ENCODE measurements at regions not wholly inside any gene's neighbourhood (a gene's known extent, or its start where the extent isn't known, plus 50 kb on each side); places are given as distances from the start of the nearest gene placed in this dataset.
"Not testable (repeated sequence)": the region's sequence is repeated elsewhere in the genome, so short reads cannot be mapped to it uniquely, and the experiment has no call there.

- in situ Hi-C loops (cut with MboI; ENCODE audit: low pct_unique_long_range_greater_than_20kb, low sequenced_read_pairs); DNase-seq: not testable (repeated sequence)
These were observed 140.2 kb upstream of the FOXD4L5 start for GRCh38 chr9:65425183-65425582.

GRCh38 chr9:65424437-65424984 is 139.5 kb upstream of the FOXD4L5 start:
- DNase-seq; in situ Hi-C loops (cut with MboI; ENCODE audit: low pct_unique_long_range_greater_than_20kb, low sequenced_read_pairs): not testable (repeated sequence)

GRCh38 chr9:65423691-65424436 is 138.9 kb upstream of the FOXD4L5 start:
- in situ Hi-C loops (cut with MboI; ENCODE audit: low pct_unique_long_range_greater_than_20kb, low sequenced_read_pairs); DNase-seq: not testable (repeated sequence)

- DNase-seq; in situ Hi-C loops (cut with MboI; ENCODE audit: low pct_unique_long_range_greater_than_20kb, low sequenced_read_pairs): not testable (repeated sequence)
These were observed 138.1 kb upstream of the FOXD4L5 start for GRCh38 chr9:65422966-65423690.

GRCh38 chr9:65421486-65421885 is 136.5 kb upstream of the FOXD4L5 start:
- in situ Hi-C loops (cut with MboI; ENCODE audit: low pct_unique_long_range_greater_than_20kb, low sequenced_read_pairs); DNase-seq: not testable (repeated sequence)

GRCh38 chr9:65420771-65421170 is 135.8 kb upstream of the FOXD4L5 start:
- in situ Hi-C loops (cut with MboI; ENCODE audit: low pct_unique_long_range_greater_than_20kb, low sequenced_read_pairs) = no loop called here
- DNase-seq = no peak

- in situ Hi-C loops (cut with MboI; ENCODE audit: low pct_unique_long_range_greater_than_20kb, low sequenced_read_pairs); DNase-seq: not testable (repeated sequence)
These were observed 134.0 kb upstream of the FOXD4L5 start for GRCh38 chr9:65418966-65419365.

- in situ Hi-C loops (cut with MboI; ENCODE audit: low pct_unique_long_range_greater_than_20kb, low sequenced_read_pairs); DNase-seq: not testable (repeated sequence)
These were observed 131.9 kb upstream of the FOXD4L5 start for GRCh38 chr9:65416948-65417347.

GRCh38 chr9:65414249-65414648 is 129.2 kb upstream of the FOXD4L5 start:
- in situ Hi-C loops (cut with MboI; ENCODE audit: low pct_unique_long_range_greater_than_20kb, low sequenced_read_pairs); DNase-seq: not testable (repeated sequence)

- DNase-seq; in situ Hi-C loops (cut with MboI; ENCODE audit: low pct_unique_long_range_greater_than_20kb, low sequenced_read_pairs): not testable (repeated sequence)
These were observed 128.4 kb upstream of the FOXD4L5 start for GRCh38 chr9:65413371-65413770.

GRCh38 chr9:65411901-65412300 is 126.9 kb upstream of the FOXD4L5 start:
- in situ Hi-C loops (cut with MboI; ENCODE audit: low pct_unique_long_range_greater_than_20kb, low sequenced_read_pairs) = no loop called here

GRCh38 chr9:65411336-65411735 is 126.3 kb upstream of the FOXD4L5 start:
- in situ Hi-C loops (cut with MboI; ENCODE audit: low pct_unique_long_range_greater_than_20kb, low sequenced_read_pairs) = no loop called here
- DNase-seq = no peak

More at GRCh38 chr9:65411901-65412300, 126.9 kb upstream of the FOXD4L5 start:
- DNase-seq = no peak

GRCh38 chr9:65410926-65411325 is 125.9 kb upstream of the FOXD4L5 start:
- DNase-seq = no peak
- in situ Hi-C loops (cut with MboI; ENCODE audit: low pct_unique_long_range_greater_than_20kb, low sequenced_read_pairs) = no loop called here

- in situ Hi-C loops (cut with MboI; ENCODE audit: low pct_unique_long_range_greater_than_20kb, low sequenced_read_pairs) = no loop called here
- DNase-seq = no peak
These were observed 124.5 kb upstream of the FOXD4L5 start for GRCh38 chr9:65409471-65409980.

- in situ Hi-C loops (cut with MboI; ENCODE audit: low pct_unique_long_range_greater_than_20kb, low sequenced_read_pairs); DNase-seq: not testable (repeated sequence)
These were observed 123.8 kb upstream of the FOXD4L5 start for GRCh38 chr9:65408806-65409205.

- DNase-seq; in situ Hi-C loops (cut with MboI; ENCODE audit: low pct_unique_long_range_greater_than_20kb, low sequenced_read_pairs): not testable (repeated sequence)
These were observed 121.6 kb upstream of the FOXD4L5 start for GRCh38 chr9:65406625-65407024.

GRCh38 chr9:65405766-65406165 is 120.8 kb upstream of the FOXD4L5 start:
- DNase-seq; in situ Hi-C loops (cut with MboI; ENCODE audit: low pct_unique_long_range_greater_than_20kb, low sequenced_read_pairs): not testable (repeated sequence)

GRCh38 chr9:65405253-65405652 is 120.2 kb upstream of the FOXD4L5 start:
- in situ Hi-C loops (cut with MboI; ENCODE audit: low pct_unique_long_range_greater_than_20kb, low sequenced_read_pairs) = no loop called here
- no peak for DNase-seq

GRCh38 chr9:65404232-65405006 is 119.4 kb upstream of the FOXD4L5 start:
- in situ Hi-C loops (cut with MboI; ENCODE audit: low pct_unique_long_range_greater_than_20kb, low sequenced_read_pairs) = no loop called here
- no peak for DNase-seq
